ENCODE measurements at regions not wholly inside any gene's neighbourhood (a gene's known extent, or its start where the extent isn't known, plus 50 kb on each side); places are given as distances from the start of the nearest gene placed in this dataset.

GRCh38 chr5:117473165-117473564, 898.5 kb upstream of the SEMA6A start:
- Histone ChIP-seq H3K9me1 (replicated peaks; ENCODE audit: control insufficient read depth, extremely low read depth, insufficient read depth, low read length) (no peaks in the 10 kb centered on the region), H4K20me1 (replicated peaks; ENCODE audit: control insufficient read depth, extremely low read depth, insufficient read depth, low read length) (no peaks in the 10 kb centered on the region), H3K4me1 (ENCODE audit: control insufficient read depth, extremely low read depth, insufficient read depth, low read length) (no peaks in the 10 kb centered on the region), H3K79me2 (ENCODE audit: control insufficient read depth, insufficient read depth, low read length) (no peaks in the 10 kb centered on the region), H3K9me3 (replicated peaks; ENCODE audit: control insufficient read depth, insufficient read depth, low read length) (no peaks in the 10 kb centered on the region), H2AFZ (ENCODE audit: low read depth, low read length) (no peak overlapping the region), H3K27me3 (ENCODE audit: control insufficient read depth in 2 of 2, insufficient read depth in 2 of 2, low read length in 2 of 2) (no peaks in the 10 kb centered on the region), H3K9ac (replicated peaks; ENCODE audit: extremely low read depth, insufficient read depth, low read length) (no peak overlapping the region), H3K4me2 (ENCODE audit: insufficient read depth, low read length) (no peak overlapping the region), H3K4me3 (replicated peaks in 1 of 3; ENCODE audit: insufficient read depth in 1 of 3, low read depth in 1 of 3, low read length in 3 of 3) (no peak overlapping the region), H3K36me3 (ENCODE audit: control insufficient read depth in 2 of 2, extremely low read depth in 1 of 2, insufficient read depth in 2 of 2, low read length in 2 of 2) (no peaks in the 10 kb centered on the region), H3K27ac (ENCODE audit: insufficient read depth, low read depth, low read length) (no peak overlapping the region)
- POLR2A ChIA-PET = no interaction called here
- intact Hi-C loops (cut with micrococcal nuclease) (no loop called here), dilution Hi-C loops (cut with MboI; ENCODE audit: extremely low pct_ligation_motif_present, low sequenced_read_pairs) (no loop called here)
- FAIRE-seq (no peak), DNase-seq (ENCODE audit: low read depth, low spot score) (no peak)
- CTCF ChIA-PET = no interaction called here
- TF ChIP-seq POLR2AphosphoS5 (IDR thresholded peaks at IDR 0.05; ENCODE audit: insufficient read depth, low read depth, low read length) (no peak), JUN (IDR thresholded peaks at IDR 0.05; ENCODE audit: borderline replicate concordance, insufficient read depth, insufficient read length, low read depth) (no peak), FOS (IDR thresholded peaks at IDR 0.05; ENCODE audit: borderline replicate concordance, insufficient read depth, low read length) (no peak), MAX (IDR thresholded peaks at IDR 0.05; ENCODE audit: insufficient read depth, insufficient read length) (no peak), MYC (IDR thresholded peaks at IDR 0.05; ENCODE audit: low read depth, low read length) (no peak), GATA2 (IDR thresholded peaks at IDR 0.05; ENCODE audit: insufficient read depth, insufficient read length, low read depth, low read length) (no peak), POLR2A (IDR thresholded peaks at IDR 0.05; ENCODE audit: low read depth, low read length) (no peak), CTCF (IDR thresholded peaks at IDR 0.05; ENCODE audit: extremely low read depth in 1 of 2, insufficient read depth in 1 of 2, low read depth in 1 of 2, low read length in 2 of 2) (no peak), EZH2 (IDR thresholded peaks at IDR 0.05; ENCODE audit: borderline replicate concordance, low read depth, low read length, severe bottlenecking) (no peak)
- BruUV-seq (replicated peaks) = no TSS peak
